OCI-LY1 (cell line): ENCODE measurements at regions not wholly inside any gene's neighbourhood (a gene's known extent, or its start where the extent isn't known, plus 50 kb on each side); places are given as distances from the start of the nearest gene placed in this dataset.

ENCODE experiments used
- EZH2 ChIP-seq: fragments of 200-600 bp; sonication (generic), shearing (Covaris generic); IDR thresholded peaks from 2 replicates; pipeline ENCODE4 v1.8.0; 2017; ENCODE audit warnings: borderline replicate concordance, mixed run types, mild to moderate bottlenecking, antibody characterized with exemption, low read length, moderate library complexity, mixed read lengths
- TF ChIP-seq, protein P1 (sequence below): fragments of 200-600 bp; sonication (generic), shearing (Covaris generic); IDR thresholded peaks from 2 replicates; pipeline ENCODE4 v1.5.1; 2017; ENCODE audit warnings: mild to moderate bottlenecking, antibody characterized with exemption, low read length, moderate library complexity, mixed read lengths

DNA sequence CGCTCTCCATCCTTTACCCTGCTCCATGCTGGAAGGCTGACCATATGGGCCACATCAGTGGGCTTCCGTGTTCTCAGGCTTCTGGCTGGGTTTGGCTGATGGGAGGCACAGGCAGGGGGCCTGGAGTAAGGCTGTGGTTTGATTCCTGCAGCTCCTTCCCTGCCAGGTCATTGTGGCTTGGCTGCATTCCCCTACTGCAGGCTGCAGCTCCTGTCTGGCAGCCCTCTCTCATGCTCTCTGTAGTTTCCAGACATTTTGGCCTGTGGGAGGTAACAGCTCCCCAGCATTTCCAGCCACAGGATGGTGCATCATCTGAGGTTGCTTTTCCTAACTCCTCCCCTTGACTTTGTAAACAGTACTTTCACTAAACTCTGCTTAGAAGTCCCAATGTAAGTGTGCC, 102.0 kb upstream of the PTPN3 start:
- TF ChIP-seq, protein P1, sequence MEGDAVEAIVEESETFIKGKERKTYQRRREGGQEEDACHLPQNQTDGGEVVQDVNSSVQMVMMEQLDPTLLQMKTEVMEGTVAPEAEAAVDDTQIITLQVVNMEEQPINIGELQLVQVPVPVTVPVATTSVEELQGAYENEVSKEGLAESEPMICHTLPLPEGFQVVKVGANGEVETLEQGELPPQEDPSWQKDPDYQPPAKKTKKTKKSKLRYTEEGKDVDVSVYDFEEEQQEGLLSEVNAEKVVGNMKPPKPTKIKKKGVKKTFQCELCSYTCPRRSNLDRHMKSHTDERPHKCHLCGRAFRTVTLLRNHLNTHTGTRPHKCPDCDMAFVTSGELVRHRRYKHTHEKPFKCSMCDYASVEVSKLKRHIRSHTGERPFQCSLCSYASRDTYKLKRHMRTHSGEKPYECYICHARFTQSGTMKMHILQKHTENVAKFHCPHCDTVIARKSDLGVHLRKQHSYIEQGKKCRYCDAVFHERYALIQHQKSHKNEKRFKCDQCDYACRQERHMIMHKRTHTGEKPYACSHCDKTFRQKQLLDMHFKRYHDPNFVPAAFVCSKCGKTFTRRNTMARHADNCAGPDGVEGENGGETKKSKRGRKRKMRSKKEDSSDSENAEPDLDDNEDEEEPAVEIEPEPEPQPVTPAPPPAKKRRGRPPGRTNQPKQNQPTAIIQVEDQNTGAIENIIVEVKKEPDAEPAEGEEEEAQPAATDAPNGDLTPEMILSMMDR, result no peak
- TF ChIP-seq EZH2, result no peak
